ENCODE measurements at regions not wholly inside any gene's neighbourhood (a gene's known extent, or its start where the extent isn't known, plus 50 kb on each side); places are given as distances from the start of the nearest gene placed in this dataset.

DNA sequence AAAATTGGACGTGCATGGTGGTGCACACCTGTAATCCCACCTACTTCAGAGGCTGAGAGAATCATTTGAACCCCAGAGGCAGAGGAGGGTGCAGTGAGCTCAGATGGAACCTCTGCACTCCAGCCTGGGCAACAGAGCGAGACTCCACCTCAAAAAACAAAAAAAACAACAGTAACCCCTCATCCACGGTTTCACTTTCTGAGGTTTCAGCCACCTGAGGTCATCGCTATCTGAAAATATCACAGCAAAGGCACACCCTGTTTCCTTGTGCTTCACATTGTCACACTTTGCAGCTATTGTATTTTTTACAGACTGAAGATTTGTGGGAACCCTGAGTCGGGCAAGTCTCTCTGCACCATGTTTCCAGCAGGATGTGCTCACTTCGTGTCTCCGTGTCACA is 54.1 kb upstream of the FOXQ1 start:
- no peak for DNase-seq
- no peak for TF ChIP-seq POLR2A (IDR thresholded peaks at IDR 0.05; ENCODE audit: low read length)
- no peak for TF ChIP-seq GATA1 (IDR thresholded peaks at IDR 0.05; ENCODE audit: low read depth, low read length)

DNA sequence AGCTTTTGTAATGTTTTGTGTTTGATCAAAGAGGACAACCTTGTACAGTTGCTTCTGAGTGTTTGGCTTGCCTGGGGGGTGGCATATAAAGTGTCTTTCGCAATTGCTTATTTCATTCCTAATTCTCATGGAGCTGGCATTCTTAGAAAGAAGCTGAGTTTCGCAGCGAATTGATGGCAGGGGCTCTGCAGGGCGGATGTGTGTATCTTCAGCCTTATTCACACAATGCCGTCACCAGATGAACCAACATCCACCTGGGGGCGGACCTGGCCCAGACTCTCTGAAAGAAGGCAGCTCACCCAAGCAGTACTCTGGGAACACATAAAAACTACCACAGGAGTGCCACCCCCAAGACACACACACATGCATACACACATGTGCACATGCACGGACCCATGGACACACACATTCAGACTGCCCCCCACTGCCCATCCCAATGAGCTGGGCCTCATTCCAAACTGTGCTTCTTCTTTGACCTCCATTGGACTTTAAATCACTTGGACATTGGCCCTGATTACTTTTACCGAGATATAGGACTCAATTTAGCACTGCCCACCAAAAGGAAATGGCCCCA is 55.4 kb upstream of the FOXQ1 start:
- TF ChIP-seq GATA1 (IDR thresholded peaks at IDR 0.05; ENCODE audit: low read depth, low read length) (no peak), POLR2A (IDR thresholded peaks at IDR 0.05; ENCODE audit: low read length) (no peak)

GRCh38 chr6:1255636-1256365 is 56.1 kb upstream of the FOXQ1 start:
- TF ChIP-seq GATA1 (IDR thresholded peaks at IDR 0.05; ENCODE audit: low read depth, low read length) (no peak), POLR2A (IDR thresholded peaks at IDR 0.05; ENCODE audit: low read length) (no peak)
- no peak for DNase-seq

More for the DNA sequence above, 55.4 kb upstream of the FOXQ1 start:
- DNase-seq = no peak

GRCh38 chr6:1254326-1254725 is 57.6 kb upstream of the FOXQ1 start:
- no peak for DNase-seq
- TF ChIP-seq POLR2A (IDR thresholded peaks at IDR 0.05; ENCODE audit: low read length) = no peak
- TF ChIP-seq GATA1 (IDR thresholded peaks at IDR 0.05; ENCODE audit: low read depth, low read length) = no peak

GRCh38 chr6:1253816-1254215 is 58.1 kb upstream of the FOXQ1 start:
- DNase-seq = no peak
- TF ChIP-seq GATA1 (IDR thresholded peaks at IDR 0.05; ENCODE audit: low read depth, low read length) = no peak
- no peak for TF ChIP-seq POLR2A (IDR thresholded peaks at IDR 0.05; ENCODE audit: low read length)

DNA sequence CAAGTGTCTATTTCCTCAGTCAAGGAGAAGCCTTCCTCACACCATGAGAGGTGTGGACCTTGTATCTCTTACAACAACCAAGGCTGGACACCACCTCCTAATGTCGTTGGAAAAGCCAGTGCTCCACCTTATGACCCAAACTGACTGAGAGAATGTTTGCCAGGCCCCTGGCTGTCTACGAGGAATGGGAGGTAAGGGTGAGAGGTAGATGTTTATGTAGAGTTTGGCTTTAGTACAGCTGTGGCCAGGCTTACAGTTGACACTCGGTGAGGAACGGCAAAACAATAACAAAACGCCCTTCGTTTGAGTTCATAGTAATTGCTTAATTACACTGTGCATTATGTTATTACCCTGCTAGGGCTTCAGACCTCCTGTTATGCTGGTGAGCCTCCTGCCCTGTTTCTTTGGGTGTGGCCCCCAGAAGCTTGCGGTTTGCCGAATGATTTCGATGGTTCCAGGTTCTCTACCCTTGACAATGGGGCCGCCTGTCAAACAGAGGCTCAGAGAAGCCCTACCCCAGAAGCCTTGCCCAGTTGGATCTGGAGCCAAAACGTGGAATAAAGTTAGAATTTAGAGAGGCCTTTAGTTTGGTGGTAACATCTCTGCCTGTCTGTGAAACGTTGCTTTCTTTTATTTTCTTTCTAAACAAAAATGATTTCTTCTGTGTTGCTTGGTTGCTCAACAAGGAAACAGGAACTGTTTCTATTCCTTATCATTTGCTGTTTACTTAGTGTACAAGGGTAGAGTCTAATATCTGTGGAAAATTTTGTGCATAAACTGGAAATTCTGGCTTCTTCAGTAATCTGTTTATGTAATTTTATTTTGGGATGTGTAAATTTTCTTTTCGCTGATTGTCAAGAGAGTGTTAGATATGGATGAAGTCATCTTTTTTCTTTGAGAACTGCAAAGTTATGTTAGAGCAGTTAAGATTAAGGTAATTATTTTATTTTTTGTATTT is 60.4 kb upstream of the FOXQ1 start:
- no peak for TF ChIP-seq GATA1 (IDR thresholded peaks at IDR 0.05; ENCODE audit: low read depth, low read length)
- TF ChIP-seq POLR2A (IDR thresholded peaks at IDR 0.05; ENCODE audit: low read length) = no peak
- DNase-seq = no peak

- TF ChIP-seq GATA1 (IDR thresholded peaks at IDR 0.05; ENCODE audit: low read depth, low read length) (no peak), POLR2A (IDR thresholded peaks at IDR 0.05; ENCODE audit: low read length) (no peak)
- no peak for DNase-seq
Observed at GRCh38 chr6:1250489-1251197, 61.3 kb upstream of the FOXQ1 start.

DNA sequence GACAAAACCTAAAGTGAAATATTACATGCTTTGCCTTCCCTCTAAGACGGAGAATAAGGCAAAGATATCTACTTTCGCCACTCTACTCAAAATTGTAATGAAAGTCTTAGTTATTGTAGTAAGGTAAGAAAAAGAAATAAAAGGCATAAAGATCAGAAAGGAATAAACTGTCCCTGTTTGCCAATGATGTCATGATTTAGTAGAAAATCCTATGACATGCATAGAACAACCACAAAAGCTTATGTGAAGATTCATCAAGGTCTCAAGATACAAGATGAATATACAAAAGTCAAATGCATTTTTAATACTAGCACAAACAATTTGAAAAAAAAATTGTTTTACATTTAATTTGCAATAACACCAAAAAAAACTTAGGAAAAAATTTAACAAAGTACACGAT is 64.0 kb upstream of the FOXQ1 start:
- DNase-seq = no peak
- TF ChIP-seq GATA1 (IDR thresholded peaks at IDR 0.05; ENCODE audit: low read depth, low read length) (no peak), POLR2A (IDR thresholded peaks at IDR 0.05; ENCODE audit: low read length) (no peak)

- TF ChIP-seq GATA1 (IDR thresholded peaks at IDR 0.05; ENCODE audit: low read depth, low read length) = no peak
- TF ChIP-seq POLR2A (IDR thresholded peaks at IDR 0.05; ENCODE audit: low read length) = no peak
- DNase-seq = no peak
Observed at GRCh38 chr6:1247056-1247455, 64.8 kb upstream of the FOXQ1 start.

DNA sequence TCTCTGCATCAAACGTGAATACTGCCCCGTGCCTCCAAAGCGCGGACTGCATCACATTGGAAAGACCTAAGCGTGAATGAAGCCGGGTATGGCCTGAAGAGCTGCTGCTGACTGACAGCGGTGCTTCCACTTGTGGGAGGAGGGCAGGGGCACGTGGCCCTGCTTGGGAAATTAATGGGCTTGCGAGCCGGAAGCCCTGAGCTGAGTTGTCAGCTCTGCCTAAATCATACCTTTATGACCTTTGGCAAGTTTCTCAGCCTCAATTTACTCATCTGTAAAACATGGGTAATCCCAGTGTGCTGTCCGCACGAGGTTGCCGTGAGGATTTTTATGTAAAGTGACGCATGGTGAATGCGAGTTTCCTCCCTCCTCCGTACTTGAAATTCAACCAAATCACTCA is 67.0 kb upstream of the FOXQ1 start:
- DNase-seq = no peak
- TF ChIP-seq GATA1 (IDR thresholded peaks at IDR 0.05; ENCODE audit: low read depth, low read length) (no peak), POLR2A (IDR thresholded peaks at IDR 0.05; ENCODE audit: low read length) (no peak)

DNA sequence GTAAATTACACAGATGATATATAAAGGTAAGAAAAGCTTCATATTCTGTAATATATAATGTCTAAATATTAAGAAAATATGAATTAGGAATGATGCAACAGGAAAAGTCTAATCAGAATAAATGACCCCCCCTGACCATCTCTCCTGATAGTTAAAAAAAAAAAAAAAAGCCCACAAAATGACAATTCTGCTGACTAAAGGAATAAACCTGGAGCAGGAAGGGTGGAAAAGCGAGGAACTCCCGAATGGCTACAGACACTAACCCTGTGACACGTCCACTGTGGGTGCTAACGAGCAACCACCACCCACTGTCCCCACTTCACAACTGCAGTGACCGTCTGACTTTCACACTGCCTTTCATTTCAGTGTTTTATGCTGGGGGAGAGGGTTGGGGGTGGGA is 67.6 kb upstream of the FOXQ1 start:
- no peak for DNase-seq
- no peak for TF ChIP-seq GATA1 (IDR thresholded peaks at IDR 0.05; ENCODE audit: low read depth, low read length)
- no peak for TF ChIP-seq POLR2A (IDR thresholded peaks at IDR 0.05; ENCODE audit: low read length)

DNA sequence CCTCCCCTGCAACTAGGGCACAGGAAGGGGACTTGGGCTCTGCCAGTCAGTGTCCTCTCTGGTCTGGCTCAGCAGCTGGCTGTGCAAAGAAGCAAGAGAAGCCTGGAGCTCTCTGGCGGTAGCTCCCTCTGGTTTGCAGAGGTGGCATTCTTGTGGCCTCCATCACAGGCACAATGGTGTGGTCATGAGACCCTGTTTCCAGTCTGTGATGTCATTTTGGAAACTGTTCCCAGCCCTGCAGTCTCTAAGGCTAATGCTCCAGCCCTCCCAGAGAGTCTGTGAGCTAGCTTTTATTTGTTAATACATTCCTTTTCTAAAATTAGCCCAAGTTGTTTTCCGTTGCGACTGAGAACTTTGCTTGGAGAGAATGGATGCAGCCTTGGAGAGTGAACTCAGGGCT is 69.5 kb upstream of the FOXQ1 start:
- TF ChIP-seq GATA1 (IDR thresholded peaks at IDR 0.05; ENCODE audit: low read depth, low read length) = no peak
- no peak for DNase-seq

GRCh38 chr6:1242021-1242420 is 69.9 kb upstream of the FOXQ1 start:
- no peak for DNase-seq
- TF ChIP-seq GATA1 (IDR thresholded peaks at IDR 0.05; ENCODE audit: low read depth, low read length) (no peak), POLR2A (IDR thresholded peaks at IDR 0.05; ENCODE audit: low read length) (no peak)
